Hematopoietic multipotent progenitor cell treated with erythropoietin and hydrocortisone succinate and interleukin-3 and kit ligand, for 15 days (in vitro differentiated cells): ENCODE measurements at regions not wholly inside any gene's neighbourhood (a gene's known extent, or its start where the extent isn't known, plus 50 kb on each side); places are given as distances from the start of the nearest gene placed in this dataset.
"Not testable (repeated sequence)": the region's sequence is repeated elsewhere in the genome, so short reads cannot be mapped to it uniquely, and the experiment has no call there.

ENCODE experiments used
- DNase-seq: peaks from one replicate; pipeline ENCODE4 v3.0.0-alpha.2; 2015; ENCODE audit warnings: low spot score

DNA sequence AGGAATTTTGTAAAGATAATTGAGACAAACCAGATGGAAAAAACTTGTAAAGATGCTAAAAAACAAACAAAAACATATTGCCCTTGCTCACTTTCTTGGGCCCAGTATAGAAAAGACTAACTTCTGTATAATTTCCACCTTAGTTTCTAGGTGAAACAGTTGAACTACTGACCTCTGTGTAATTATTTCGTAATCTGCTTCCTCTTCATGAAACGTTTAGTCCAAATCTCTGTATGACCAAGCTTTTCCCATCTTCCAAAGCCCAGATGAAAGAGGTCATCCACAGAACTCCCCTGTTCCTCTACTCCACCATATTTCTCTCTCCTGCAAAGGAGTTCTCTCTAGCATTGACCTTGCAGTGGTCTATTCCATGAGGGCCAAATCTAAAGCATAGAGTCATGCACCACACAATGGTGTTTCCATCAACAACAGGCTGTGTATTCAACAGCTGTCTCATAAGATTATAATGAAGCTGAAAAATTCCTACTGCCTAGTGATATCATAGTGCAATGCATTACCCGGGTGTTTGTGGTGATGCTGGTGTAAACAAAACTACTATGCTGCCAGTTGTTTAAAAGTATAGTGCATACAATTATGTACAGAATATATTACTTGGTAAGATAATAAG is 647.6 kb downstream of the TNS3 start:
- no peak for DNase-seq

DNA sequence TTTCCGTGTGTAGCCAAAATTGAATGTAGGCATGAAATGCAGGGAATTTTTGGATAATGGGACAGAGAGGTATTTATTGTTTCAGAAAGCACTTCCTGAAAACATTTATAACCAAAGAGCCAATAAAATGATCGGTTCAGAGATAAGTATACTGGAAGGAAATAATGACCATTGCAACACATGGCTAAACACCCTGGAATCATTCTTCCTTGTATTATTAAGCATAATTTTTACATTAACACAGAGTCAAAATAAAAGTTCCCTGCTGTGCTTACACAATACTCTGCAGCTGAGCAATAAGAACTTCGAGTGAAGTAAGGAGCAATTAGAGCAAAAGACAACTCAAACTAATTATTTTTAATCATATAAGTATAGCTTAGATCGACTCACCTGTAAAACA is 648.3 kb downstream of the TNS3 start:
- DNase-seq, result no peak

GRCh38 chr7:46932676-46933424 is 649.1 kb downstream of the TNS3 start:
- DNase-seq, result no peak

DNA sequence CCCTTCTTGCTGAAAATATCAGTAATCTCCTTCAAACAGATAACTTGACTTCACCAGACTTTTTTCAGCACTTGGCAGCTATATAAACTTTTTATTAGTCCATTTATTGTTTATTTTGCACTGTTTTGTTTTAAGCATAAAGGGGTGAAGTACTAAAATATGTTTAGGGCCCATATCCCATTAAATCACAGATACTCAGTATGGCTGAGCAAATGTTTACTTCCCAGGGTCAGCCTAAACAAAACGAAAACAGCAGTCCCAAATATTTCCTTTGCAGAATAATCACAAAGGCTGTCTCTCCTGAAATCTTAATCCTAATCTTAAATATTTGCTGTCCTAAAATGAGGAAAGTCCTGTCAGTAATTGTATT is 649.6 kb downstream of the TNS3 start:
- no peak for DNase-seq

GRCh38 chr7:46930366-46930765 is 651.5 kb downstream of the TNS3 start:
- no peak for DNase-seq

- DNase-seq, result no peak
These were observed 652.6 kb downstream of the TNS3 start for GRCh38 chr7:46929359-46929758.

GRCh38 chr7:46928719-46929118 is 653.2 kb downstream of the TNS3 start:
- DNase-seq, result no peak

- DNase-seq, result no peak
These were observed 654.6 kb downstream of the TNS3 start for GRCh38 chr7:46927131-46927810.

DNA sequence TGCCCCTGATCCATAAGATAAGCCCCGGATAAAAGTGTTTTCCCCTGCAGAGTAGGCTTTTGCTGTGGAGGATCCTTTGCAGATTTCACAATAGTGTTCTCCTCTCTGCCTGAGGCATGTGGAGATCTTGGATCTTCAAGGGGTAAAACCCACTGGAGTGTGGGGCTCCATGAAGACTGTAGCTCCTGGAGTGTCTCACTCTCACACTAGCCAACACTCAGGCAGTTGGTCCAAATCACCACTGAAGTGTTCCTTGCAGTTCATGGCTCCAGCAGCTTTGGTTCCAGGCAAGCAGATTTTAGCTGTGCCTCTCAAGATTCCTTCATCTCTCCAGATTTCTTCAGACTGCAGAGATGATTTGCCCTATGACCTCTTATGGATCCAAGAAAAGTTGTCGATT is 665.3 kb downstream of the TNS3 start:
- DNase-seq, result no peak

- DNase-seq, result no peak
These were observed 669.2 kb downstream of the TNS3 start for GRCh38 chr7:46912692-46913091.

- DNase-seq, result no peak
These were observed 672.3 kb downstream of the TNS3 start for GRCh38 chr7:46909601-46910051.

DNA sequence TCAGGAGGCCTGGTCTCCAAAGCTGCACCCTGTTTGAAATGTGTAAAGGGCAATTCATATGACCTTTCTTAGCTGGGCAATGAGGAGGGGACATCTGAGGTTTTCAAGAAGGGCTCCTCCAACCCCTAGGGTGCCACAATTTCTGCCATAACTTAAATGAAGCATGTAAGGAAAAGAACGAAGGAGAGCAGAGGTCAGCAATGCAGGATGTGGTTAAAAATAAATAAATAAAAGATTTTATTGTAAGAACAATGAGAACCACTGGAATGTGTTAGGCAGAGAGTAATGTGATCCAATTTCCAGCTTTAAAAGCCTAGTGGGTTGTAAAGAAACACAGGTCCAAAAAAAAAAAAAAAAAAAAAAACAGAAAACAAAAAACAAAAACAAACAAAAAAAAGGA is 673.1 kb downstream of the TNS3 start:
- no peak for DNase-seq

- DNase-seq, result not testable (repeated sequence)
These were observed 677.4 kb downstream of the TNS3 start for GRCh38 chr7:46904523-46904922.

- no peak for DNase-seq
These were observed 679.4 kb downstream of the TNS3 start for GRCh38 chr7:46902463-46902862.

DNA sequence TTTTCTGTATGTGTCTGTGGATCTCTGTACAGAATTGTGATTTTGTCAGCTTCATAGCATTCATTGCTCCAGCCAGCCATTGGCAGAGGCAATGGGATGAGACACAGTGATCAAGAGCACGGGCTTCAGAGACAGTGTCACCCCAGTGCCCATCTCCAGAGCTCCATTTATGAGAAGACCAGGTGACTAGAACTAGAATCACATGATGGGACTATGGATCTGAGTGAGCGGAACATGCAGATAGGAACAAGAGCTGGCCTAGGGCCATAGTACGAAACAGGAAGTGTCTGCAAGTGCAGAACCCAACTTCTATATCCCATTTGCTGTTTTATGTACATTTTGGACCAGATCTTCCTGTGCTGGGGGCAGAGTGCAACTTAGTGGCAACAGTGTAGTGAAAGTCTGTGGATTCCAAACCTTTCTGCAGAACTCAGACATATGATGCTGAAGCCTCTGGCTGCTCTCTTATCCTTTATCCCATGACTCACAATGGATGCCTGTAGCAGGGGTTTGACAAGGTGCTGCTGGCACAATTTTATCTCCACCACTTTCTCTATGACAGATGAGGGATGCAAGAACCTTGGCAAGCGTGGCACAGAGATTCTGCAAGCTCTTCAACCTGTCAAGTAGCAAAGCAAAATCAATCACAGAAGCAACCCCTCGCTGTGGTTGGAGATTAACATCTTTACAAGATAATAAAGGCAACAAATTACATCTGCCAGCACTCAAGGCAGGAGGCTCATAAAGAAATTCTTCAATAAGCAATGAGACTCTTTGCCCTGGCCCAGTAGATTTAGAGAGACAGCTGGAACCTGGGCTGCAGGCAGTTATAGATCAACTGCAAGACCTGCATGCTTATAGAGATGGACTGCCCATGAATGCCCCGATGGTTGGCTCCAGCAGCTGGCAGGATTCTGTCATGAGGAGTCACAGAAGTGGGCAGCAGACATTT is 681.3 kb downstream of the TNS3 start:
- no peak for DNase-seq

DNA sequence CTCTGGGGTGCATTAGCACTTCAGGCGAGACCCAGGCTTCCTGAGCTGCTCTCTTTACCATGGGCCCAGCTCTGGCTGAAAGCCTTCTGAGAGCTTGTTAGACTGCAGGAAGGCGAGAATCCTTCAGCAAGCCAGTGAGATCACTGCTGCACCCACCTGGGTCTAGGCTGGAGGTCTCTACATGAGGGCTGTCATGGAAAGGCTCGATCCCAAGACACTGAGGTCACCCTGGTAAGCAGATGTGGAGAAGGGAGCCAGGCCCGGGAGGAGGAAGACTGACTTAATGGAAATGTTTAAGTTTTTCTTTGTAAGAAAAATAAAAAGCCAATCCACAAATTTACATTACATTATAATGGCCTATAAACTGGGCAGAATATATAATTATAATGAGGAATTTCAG is 684.5 kb downstream of the TNS3 start:
- DNase-seq, result no peak

DNA sequence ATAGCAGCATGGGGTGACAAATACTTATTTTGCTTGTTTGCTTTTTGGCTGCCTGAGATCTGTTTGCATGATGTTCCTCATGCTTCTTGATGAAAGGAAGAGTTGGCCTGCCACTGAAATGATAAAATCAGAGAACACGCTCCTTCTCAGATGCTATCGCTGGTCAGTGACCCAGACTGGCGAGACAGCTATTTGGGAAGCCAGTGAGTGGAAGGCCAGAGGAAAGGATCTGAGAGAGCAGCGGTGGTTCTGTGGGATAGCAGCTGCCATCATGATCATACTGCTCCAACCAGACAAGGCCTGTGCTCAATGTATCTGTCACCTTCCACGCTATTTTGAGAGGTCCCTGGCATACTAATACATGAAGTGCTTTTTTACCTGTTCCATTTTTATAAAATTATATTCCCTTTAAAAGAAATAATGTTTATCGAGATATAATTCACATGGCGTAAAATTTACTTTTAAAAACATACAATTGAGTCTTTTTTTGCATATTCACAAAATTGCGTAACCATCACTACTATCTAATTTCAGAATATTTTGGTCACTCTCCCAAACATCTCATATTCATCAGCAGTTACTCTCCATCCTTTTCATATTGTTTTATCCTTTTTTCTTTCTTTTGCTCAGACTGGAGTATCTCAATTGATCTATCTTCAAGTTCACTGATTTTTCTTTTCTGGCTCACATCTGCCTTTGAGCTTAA is 695.1 kb downstream of the TNS3 start:
- no peak for DNase-seq

- no peak for DNase-seq
These were observed 696.7 kb downstream of the TNS3 start for GRCh38 chr7:46885167-46885566.

DNA sequence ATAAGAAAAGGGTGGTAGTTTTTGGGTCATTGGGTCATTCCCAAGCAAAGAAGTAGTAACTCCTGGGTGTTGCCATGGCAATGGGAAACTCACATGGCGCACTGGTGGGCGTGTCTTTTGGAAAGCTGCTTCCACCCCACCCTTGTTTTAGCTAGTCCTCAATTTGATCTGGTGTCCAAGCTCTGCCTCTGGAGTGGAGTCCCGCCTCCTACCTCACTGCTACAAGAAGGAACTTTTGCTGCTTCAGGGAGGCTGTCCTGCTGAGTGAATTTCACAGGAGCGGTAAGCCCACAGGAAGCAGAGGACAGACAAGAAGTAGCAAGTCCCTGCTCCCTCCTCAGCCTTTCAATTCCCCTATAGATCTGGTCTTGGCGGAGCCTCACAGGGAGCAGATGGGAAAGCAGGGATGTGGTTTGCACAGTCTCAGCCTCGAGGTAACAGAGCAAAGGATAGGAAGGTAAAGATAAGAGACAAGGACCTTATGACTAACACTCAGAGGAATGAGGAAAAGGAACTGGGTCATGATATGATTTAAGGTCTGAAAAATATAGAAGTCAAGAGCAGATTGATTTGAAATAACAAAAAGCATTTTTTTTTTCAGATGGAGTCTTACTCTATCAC is 700.3 kb downstream of the TNS3 start:
- DNase-seq, result no peak

DNA sequence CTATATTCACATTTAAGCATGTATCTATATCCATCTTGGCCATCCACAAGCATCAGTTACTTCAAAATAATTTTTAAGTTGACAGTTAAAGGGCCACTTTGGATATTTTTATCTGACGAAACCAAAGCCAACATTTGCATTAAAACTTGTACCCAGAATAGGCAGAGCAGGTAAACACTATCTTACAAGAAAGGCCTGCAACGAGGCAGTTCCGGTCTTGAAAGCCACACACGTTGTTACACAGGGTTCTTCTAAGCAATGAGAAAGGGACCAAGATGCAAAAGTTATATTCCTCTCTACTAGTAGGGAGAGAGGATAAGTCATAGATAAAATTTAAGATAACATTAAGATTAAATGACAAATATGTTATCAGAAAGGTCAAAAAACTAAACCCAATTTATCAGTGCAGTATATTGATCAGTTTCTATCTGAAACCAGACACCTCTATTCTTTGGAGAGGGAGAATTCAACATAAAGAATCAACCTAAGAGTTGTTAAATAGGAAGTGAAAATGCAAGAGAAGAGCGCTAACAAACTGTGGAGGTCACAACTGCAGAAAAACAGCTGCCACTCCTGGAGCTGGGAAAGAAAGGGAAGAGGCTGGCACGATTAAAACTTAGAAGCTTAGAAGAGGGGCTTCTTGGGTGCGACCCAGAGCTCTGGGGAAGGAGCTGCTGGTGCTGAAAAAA is 701.3 kb downstream of the TNS3 start:
- DNase-seq, result no peak
